ENCODE measurements at regions not wholly inside any gene's neighbourhood (a gene's known extent, or its start where the extent isn't known, plus 50 kb on each side); places are given as distances from the start of the nearest gene placed in this dataset.

DNA sequence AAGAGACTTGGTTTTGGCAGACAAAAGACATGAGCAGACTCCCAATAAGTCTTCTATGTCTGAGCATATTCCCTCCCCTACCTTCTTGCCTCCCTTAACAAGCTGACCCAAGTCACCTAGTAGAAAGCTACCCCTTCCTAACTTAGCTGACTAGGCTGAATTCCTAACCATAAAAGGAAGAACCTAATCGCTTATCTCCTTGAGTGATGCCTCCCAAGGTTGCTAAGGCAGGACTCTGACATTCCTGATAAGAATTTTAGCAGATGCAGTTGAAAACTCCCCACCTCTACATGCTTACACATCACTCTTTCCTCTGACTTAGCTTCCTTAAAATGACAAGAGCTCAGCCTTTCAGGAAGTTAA, 704.7 kb upstream of the MBL2 start:
- TF ChIP-seq, protein P1, sequence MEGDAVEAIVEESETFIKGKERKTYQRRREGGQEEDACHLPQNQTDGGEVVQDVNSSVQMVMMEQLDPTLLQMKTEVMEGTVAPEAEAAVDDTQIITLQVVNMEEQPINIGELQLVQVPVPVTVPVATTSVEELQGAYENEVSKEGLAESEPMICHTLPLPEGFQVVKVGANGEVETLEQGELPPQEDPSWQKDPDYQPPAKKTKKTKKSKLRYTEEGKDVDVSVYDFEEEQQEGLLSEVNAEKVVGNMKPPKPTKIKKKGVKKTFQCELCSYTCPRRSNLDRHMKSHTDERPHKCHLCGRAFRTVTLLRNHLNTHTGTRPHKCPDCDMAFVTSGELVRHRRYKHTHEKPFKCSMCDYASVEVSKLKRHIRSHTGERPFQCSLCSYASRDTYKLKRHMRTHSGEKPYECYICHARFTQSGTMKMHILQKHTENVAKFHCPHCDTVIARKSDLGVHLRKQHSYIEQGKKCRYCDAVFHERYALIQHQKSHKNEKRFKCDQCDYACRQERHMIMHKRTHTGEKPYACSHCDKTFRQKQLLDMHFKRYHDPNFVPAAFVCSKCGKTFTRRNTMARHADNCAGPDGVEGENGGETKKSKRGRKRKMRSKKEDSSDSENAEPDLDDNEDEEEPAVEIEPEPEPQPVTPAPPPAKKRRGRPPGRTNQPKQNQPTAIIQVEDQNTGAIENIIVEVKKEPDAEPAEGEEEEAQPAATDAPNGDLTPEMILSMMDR (IDR thresholded peaks at IDR 0.05): no peak
- Histone ChIP-seq H3K9me3 (ENCODE audit: control insufficient read depth, low read length) (no peaks in the 10 kb centered on the region), H2AFZ (no peak overlapping the region), H3K4me3 (ENCODE audit: low read depth, low read length) (no peak overlapping the region), H3K4me2 (ENCODE audit: low read length) (no peak overlapping the region), H3K27ac (no peak overlapping the region), H3K4me1 (no peaks in the 10 kb centered on the region), H3K9ac (no peak overlapping the region), H3K36me3 (ENCODE audit: control insufficient read depth, insufficient read depth, low read length) (no peaks in the 10 kb centered on the region), H3K27me3 (ENCODE audit: control insufficient read depth, insufficient read depth, low read length) (no peaks in the 10 kb centered on the region), H3K79me2 (no peaks in the 10 kb centered on the region)

DNA sequence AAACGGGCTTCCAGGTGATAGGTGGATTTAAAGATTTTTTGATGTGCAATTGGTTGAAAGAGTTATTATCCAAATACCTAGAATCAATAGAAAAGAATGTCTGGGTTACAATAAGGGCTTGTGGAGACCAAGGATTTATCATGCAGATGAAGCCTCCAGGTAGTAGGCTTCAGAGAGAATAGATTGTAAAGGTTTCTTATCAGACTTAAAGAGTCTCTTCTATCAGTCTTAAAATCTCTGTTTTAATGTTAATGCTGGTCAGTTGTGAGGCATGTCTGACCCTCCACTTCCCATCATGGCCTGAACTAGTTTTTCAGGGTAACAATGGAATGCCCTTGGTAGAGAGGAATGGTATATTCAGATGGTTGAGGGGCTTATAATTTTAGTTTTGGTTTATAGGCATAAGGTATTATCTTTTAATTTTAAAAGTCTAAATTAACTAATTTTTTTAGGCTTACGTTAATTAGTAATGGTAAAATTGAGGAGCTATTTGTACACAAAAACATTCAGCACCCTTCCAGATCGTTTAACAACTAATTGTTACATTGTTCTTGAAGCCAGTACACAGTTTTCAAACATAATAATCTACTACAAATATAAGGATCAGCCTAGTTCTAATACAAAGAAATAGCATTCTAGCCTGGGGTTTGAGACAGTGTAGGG, 704.2 kb upstream of the MBL2 start:
- no peak overlapping the region for H2AFZ ChIP-seq
- H3K36me3 ChIP-seq (ENCODE audit: control insufficient read depth, insufficient read depth, low read length): no peaks in the 10 kb centered on the region
- no peak overlapping the region for H3K4me2 ChIP-seq (ENCODE audit: low read length)
- no peaks in the 10 kb centered on the region for H3K4me1 ChIP-seq
- H3K4me3 ChIP-seq (ENCODE audit: low read depth, low read length): no peak overlapping the region
- H3K9me3 ChIP-seq (ENCODE audit: control insufficient read depth, low read length): no peaks in the 10 kb centered on the region
- TF ChIP-seq, protein P1 (IDR thresholded peaks at IDR 0.05): no peak
- no peaks in the 10 kb centered on the region for H3K27me3 ChIP-seq (ENCODE audit: control insufficient read depth, insufficient read depth, low read length)
- H3K9ac ChIP-seq: no peak overlapping the region
- no peak overlapping the region for H3K27ac ChIP-seq
- H3K79me2 ChIP-seq: no peaks in the 10 kb centered on the region

DNA sequence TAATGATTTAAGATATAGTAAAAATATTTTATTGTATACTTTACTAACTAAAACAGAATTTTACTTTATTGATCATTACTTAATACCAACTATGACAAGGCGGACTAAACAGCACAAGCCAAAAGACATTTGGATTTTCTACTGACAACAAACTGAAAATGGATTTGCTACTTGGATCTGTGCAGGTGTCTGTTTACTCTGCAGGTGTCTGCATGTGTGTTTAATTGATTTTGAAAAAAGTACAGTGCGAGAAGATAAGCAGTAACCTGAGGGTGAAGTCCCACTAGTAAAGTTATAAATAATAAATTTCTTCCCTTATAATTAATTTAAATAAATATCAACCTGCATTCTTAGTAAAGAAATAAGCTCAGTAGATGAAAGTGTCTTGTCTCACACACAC, 696.8 kb upstream of the MBL2 start:
- TF ChIP-seq, protein P1 (IDR thresholded peaks at IDR 0.05): no peak
- Histone ChIP-seq H3K9me3 (ENCODE audit: control insufficient read depth, low read length) (no peaks in the 10 kb centered on the region), H2AFZ (no peak overlapping the region), H3K36me3 (ENCODE audit: control insufficient read depth, insufficient read depth, low read length) (no peaks in the 10 kb centered on the region), H3K27me3 (ENCODE audit: control insufficient read depth, insufficient read depth, low read length) (no peaks in the 10 kb centered on the region), H3K4me2 (ENCODE audit: low read length) (no peak overlapping the region), H3K4me3 (ENCODE audit: low read depth, low read length) (no peak overlapping the region), H3K4me1 (no peaks in the 10 kb centered on the region), H3K79me2 (no peaks in the 10 kb centered on the region), H3K27ac (no peak overlapping the region), H3K9ac (no peak overlapping the region)

DNA sequence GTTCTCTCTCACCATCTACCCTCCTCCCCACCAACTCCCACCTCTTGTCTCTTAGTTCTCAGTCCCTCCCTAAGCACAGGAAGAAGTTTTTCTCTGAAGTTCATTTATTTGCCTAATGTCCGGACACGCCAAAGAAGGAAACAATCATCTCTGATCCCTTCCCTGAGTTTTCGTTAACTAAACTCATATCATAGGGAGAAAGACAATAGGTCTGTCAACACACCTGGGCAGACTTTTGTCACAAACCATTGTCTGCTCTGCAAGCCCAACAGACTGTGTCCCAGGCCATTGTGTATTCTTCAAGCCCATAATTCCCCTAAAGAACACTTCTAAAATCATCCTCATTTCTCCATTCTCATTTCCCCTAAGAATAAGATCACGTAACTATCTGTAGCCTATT, 691.0 kb upstream of the MBL2 start:
- H3K4me1 ChIP-seq: no peaks in the 10 kb centered on the region
- H3K9ac ChIP-seq: no peak overlapping the region
- H3K36me3 ChIP-seq (ENCODE audit: control insufficient read depth, insufficient read depth, low read length): no peaks in the 10 kb centered on the region
- TF ChIP-seq, protein P1 (IDR thresholded peaks at IDR 0.05): no peak
- no peak overlapping the region for H2AFZ ChIP-seq
- H3K4me2 ChIP-seq (ENCODE audit: low read length): no peak overlapping the region
- H3K9me3 ChIP-seq (ENCODE audit: control insufficient read depth, low read length): no peaks in the 10 kb centered on the region
- no peak overlapping the region for H3K27ac ChIP-seq
- no peak overlapping the region for H3K4me3 ChIP-seq (ENCODE audit: low read depth, low read length)
- no peaks in the 10 kb centered on the region for H3K27me3 ChIP-seq (ENCODE audit: control insufficient read depth, insufficient read depth, low read length)
- H3K79me2 ChIP-seq: no peaks in the 10 kb centered on the region

DNA sequence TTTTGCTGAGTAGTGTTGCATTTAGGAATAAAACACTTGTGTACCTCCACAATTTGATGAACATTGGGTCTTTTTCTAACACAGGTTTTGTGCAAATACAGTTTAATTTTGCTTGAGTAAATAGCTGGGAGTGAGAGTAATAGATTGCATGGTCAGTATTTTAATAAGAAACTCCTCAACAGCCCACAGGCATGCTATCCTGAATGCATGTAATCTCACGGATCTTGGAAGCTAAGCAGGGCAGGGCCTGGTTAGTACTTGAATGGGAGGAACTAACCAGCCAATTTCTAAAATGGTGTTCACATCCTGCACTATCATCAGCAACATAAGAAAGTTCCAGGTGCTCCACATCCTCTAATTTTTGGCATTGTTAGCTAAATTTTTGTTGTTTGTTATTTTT, 685.4 kb upstream of the MBL2 start:
- Histone ChIP-seq H3K36me3 (ENCODE audit: control insufficient read depth, insufficient read depth, low read length) (no peaks in the 10 kb centered on the region), H2AFZ (no peak overlapping the region), H3K27me3 (ENCODE audit: control insufficient read depth, insufficient read depth, low read length) (no peaks in the 10 kb centered on the region), H3K4me3 (ENCODE audit: low read depth, low read length) (no peak overlapping the region), H3K9me3 (ENCODE audit: control insufficient read depth, low read length) (no peaks in the 10 kb centered on the region), H3K4me2 (ENCODE audit: low read length) (no peak overlapping the region), H3K79me2 (no peaks in the 10 kb centered on the region), H3K4me1 (no peaks in the 10 kb centered on the region), H3K27ac (no peak overlapping the region), H3K9ac (no peak overlapping the region)
- TF ChIP-seq, protein P1 (IDR thresholded peaks at IDR 0.05): no peak

Data from parathyroid adenoma (tissue), 2 donors.